MCF 10A (cell line): ENCODE measurements at regions not wholly inside any gene's neighbourhood (a gene's known extent, or its start where the extent isn't known, plus 50 kb on each side); places are given as distances from the start of the nearest gene placed in this dataset.

Experiments
- BruUV-seq: library from RNA; stranded (reverse); fragments of 400-500 nt; replicated peaks from 2 replicates; lab custom pipeline; 2021; lab: Mats Ljungman, UMichigan
- CTCF ChIA-PET: fragments of 300-600 bp; sonication (Branson Sonifier 250); formaldehyde crosslinking; extraction: SDS; loops from one replicate; lab custom pipeline; 2021; ENCODE audit warnings: antibody characterized with exemption, inconsistent platforms; lab: Yijun Ruan, JAX
- POLR2A ChIA-PET: fragments of 300-600, 350-650 bp; sonication (Branson Sonifier 250); formaldehyde crosslinking; extraction: SDS; loops from one replicate; lab custom pipeline; 2020; ENCODE audit warnings: antibody characterized with exemption, inconsistent platforms; lab: Yijun Ruan, JAX
- DNase-seq: peaks from one replicate; pipeline ENCODE4 v3.0.0-alpha.2; 2018; ENCODE audit not compliant: unreplicated experiment
- H3K27ac Mint-ChIP-seq: one replicate; pipeline ENCODE4 v1.8.0; 2022; ENCODE audit warnings: mild to moderate bottlenecking, low read depth, mixed read lengths; ENCODE audit not compliant: unreplicated experiment
- H3K27me3 Mint-ChIP-seq: one replicate; pipeline ENCODE4 v1.8.0; 2022; ENCODE audit warnings: mixed read lengths; ENCODE audit not compliant: insufficient read depth, unreplicated experiment
- H3K36me3 Mint-ChIP-seq: one replicate; pipeline ENCODE4 v1.8.0; 2022; ENCODE audit warnings: mild to moderate bottlenecking, moderate library complexity, mixed read lengths; ENCODE audit not compliant: insufficient read depth, unreplicated experiment
- H3K4me1 Mint-ChIP-seq: one replicate; pipeline ENCODE4 v1.8.0; 2022; ENCODE audit warnings: mixed read lengths; ENCODE audit not compliant: insufficient read depth, unreplicated experiment
- H3K4me3 Mint-ChIP-seq: one replicate; pipeline ENCODE4 v1.8.0; 2022; ENCODE audit warnings: mild to moderate bottlenecking, moderate library complexity, mixed read lengths; ENCODE audit not compliant: unreplicated experiment
- H3K9me3 Mint-ChIP-seq: one replicate; pipeline ENCODE4 v1.8.0; 2022; ENCODE audit warnings: mixed read lengths; ENCODE audit not compliant: unreplicated experiment
- intact Hi-C: fragments of 100-400 bp; cut with micrococcal nuclease; formaldehyde crosslinking; loops from 2 replicates; pipeline ENCODE4 v1.14.1; 2022
- TF ChIP-seq, protein P1 (sequence below): fragments of 200-600 bp; IDR thresholded peaks from one replicate; pipeline ENCODE4 v1.8.0; 2022; ENCODE audit warnings: antibody characterized with exemption, mild to moderate bottlenecking; ENCODE audit not compliant: unreplicated experiment

DNA sequence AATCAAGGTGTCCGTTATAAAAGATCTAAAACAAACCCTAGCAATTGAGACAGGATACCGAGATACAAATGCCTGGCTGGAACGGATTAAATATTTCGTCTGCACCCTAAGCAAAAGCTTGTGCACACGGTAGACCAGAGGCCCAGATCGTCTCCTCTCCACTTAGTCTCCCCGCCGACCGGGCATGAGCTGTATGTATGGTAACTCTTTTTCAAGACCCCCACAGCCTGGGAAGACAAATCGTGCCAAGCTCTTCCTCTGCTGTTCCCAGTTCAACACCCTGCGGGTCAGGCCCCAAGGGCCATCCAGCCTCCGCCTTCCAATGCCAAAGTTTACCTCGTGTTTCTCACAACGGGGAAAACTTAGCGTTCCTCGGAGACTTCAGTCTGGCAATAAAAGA, 285.7 kb upstream of the GALNT17 start:
- Mint-ChIP-seq H3K27ac (no peak overlapping the region), H3K9me3 (peaks cover 37% of the 10 kb centered on the region), H3K4me1 (no peaks in the 10 kb centered on the region), H3K27me3 (no peaks in the 10 kb centered on the region), H3K36me3 (no peaks in the 10 kb centered on the region), H3K4me3 (no peak overlapping the region)
- no TSS peak for BruUV-seq
- ChIA-PET CTCF (interaction anchor here (0.7 to 0.8 kb wide), 2 partner anchors 10 to 806 kb away, joined by 3 read pairs; no protein-coding TSS in a partner anchor), POLR2A (no interaction called here)
- no peak for DNase-seq
- TF ChIP-seq, protein P1, sequence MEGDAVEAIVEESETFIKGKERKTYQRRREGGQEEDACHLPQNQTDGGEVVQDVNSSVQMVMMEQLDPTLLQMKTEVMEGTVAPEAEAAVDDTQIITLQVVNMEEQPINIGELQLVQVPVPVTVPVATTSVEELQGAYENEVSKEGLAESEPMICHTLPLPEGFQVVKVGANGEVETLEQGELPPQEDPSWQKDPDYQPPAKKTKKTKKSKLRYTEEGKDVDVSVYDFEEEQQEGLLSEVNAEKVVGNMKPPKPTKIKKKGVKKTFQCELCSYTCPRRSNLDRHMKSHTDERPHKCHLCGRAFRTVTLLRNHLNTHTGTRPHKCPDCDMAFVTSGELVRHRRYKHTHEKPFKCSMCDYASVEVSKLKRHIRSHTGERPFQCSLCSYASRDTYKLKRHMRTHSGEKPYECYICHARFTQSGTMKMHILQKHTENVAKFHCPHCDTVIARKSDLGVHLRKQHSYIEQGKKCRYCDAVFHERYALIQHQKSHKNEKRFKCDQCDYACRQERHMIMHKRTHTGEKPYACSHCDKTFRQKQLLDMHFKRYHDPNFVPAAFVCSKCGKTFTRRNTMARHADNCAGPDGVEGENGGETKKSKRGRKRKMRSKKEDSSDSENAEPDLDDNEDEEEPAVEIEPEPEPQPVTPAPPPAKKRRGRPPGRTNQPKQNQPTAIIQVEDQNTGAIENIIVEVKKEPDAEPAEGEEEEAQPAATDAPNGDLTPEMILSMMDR, result no peak
- intact Hi-C loops, result no loop called here

DNA sequence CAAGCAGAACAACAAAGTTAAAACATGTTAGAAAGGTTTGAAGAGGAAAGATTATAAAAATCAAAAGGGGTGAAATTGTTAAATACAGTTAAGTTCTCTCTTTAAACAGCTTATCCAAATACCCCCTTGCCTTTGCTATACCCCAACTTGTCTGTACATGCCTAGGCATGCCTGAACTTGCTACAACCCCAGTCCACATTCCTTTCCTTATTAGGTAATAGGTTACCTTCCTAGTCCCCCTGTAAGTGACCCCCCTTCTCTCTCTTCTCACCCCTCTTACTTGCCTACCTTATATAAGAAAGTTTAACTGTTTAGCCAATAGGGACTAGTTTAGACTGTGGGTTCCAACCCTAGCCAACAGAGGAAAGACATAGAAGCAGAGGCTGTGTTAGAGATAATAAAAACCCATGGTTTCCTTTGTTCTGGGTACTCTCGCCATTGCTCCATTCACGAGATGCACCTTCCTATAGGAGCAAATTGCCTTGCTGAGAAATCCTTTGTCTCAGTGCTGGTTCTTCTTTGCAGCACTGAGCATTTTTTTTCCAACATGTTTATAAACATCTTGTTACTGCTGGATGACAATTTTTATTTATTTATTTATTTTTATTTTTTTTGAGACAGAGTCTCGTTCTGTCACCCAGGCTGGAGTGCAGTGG, 282.2 kb upstream of the GALNT17 start:
- TF ChIP-seq, protein P1, result no peak
- no peak overlapping the region for H3K27ac Mint-ChIP-seq
- H3K27me3 Mint-ChIP-seq, result no peaks in the 10 kb centered on the region
- H3K9me3 Mint-ChIP-seq, result peaks cover 42% of the 10 kb centered on the region
- POLR2A ChIA-PET, result no interaction called here
- no peaks in the 10 kb centered on the region for H3K4me1 Mint-ChIP-seq
- H3K36me3 Mint-ChIP-seq, result no peaks in the 10 kb centered on the region
- H3K4me3 Mint-ChIP-seq, result no peak overlapping the region
- CTCF ChIA-PET, result interaction anchor here (0.5 to 1.3 kb wide), 4 partner anchors 72 to 1578 kb away, joined by 3 read pairs; no protein-coding TSS in a partner anchor
- no TSS peak for BruUV-seq
- intact Hi-C loops, result no loop called here
- DNase-seq, result no peak

DNA sequence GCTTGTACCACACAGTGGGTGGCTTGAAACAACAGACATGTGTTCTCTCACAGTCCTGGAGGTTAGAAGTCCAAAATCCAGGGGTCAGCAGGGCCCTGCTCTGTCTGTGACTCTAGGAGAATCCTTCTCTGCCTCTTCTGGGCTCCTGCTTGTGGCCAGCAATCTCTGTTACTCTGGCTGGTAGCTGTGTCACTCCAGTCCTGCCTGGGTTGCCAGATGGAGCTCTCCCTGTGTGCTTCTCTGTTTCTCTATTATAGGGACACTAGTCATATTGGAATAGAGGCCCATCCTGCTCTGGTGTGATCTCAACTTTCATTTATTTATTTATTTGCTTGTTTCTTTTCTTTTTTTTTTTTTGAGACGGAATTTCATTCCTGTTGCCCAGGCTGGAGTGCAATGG, 276.6 kb upstream of the GALNT17 start:
- ChIA-PET POLR2A (interaction anchor here (0.7 kb wide), 1 partner anchor 1359 kb away, joined by 3 read pairs; no protein-coding TSS in a partner anchor), CTCF (interaction anchor here (0.6 to 5.9 kb wide), 5 partner anchors 872 to 1412 kb away, joined by 3 to 79 read pairs (median 4); no protein-coding TSS in a partner anchor)
- no peak overlapping the region for H3K27ac Mint-ChIP-seq
- intact Hi-C loops, result no loop called here
- TF ChIP-seq, protein P1, result no peak
- peaks cover 8% of the 10 kb centered on the region for H3K9me3 Mint-ChIP-seq
- H3K4me1 Mint-ChIP-seq, result no peaks in the 10 kb centered on the region
- no peaks in the 10 kb centered on the region for H3K36me3 Mint-ChIP-seq
- DNase-seq, result no peak
- H3K4me3 Mint-ChIP-seq, result no peak overlapping the region
- H3K27me3 Mint-ChIP-seq, result no peaks in the 10 kb centered on the region
- no TSS peak for BruUV-seq

DNA sequence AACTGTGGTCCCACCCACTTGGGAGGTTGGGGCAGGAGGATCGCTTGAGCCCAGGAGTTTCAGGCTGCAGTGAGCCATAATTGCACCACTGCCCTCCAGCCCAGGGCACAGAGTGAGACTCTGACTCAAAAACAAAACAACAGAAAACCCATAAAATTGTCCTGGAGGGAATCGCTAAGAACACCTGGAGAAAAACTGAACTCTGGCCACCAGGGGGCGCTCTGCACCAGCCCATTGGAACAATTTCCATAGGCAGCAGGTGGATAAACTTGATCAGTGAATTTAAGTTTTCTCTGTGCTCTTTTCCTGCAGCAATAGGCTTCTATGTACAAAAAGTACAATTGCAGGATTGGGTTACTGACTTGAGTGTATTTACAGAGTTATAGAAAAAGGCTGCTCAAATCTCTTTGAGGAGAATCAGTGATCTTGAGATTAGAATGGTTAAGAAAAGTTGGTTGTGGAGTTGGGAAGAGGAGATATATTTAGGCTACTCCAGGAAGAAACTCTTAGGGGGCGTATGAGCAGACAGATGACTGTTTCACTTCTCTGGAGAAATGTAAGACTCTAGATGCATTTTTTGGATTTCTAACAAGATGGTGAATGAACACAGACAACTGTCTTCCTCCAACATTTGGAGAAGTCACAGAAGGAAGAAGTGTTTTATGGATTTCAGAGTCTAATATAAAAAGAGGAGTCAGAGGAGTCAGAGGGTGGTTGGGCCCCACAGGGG, 274.9 kb upstream of the GALNT17 start:
- TF ChIP-seq, protein P1, result peak; percentile 72
- intact Hi-C loops, result loop anchor here (1.0 kb wide), 3 partner anchors 28 to 876 kb away; no protein-coding TSS in a partner anchor
- peaks cover 8% of the 10 kb centered on the region for H3K9me3 Mint-ChIP-seq
- POLR2A ChIA-PET, result no interaction called here
- DNase-seq, result peak; percentile 18
- H3K36me3 Mint-ChIP-seq, result no peaks in the 10 kb centered on the region
- CTCF ChIA-PET, result interaction anchor here (0.5 to 5.9 kb wide), 13 partner anchors 9 to 1580 kb away, joined by 3 to 79 read pairs (median 3); no protein-coding TSS in a partner anchor
- no peak overlapping the region for H3K27ac Mint-ChIP-seq
- no peaks in the 10 kb centered on the region for H3K27me3 Mint-ChIP-seq
- no peak overlapping the region for H3K4me3 Mint-ChIP-seq
- BruUV-seq, result no TSS peak
- H3K4me1 Mint-ChIP-seq, result no peaks in the 10 kb centered on the region
